ENCODE measurements at regions not wholly inside any gene's neighbourhood (a gene's known extent, or its start where the extent isn't known, plus 50 kb on each side); places are given as distances from the start of the nearest gene placed in this dataset.

DNA sequence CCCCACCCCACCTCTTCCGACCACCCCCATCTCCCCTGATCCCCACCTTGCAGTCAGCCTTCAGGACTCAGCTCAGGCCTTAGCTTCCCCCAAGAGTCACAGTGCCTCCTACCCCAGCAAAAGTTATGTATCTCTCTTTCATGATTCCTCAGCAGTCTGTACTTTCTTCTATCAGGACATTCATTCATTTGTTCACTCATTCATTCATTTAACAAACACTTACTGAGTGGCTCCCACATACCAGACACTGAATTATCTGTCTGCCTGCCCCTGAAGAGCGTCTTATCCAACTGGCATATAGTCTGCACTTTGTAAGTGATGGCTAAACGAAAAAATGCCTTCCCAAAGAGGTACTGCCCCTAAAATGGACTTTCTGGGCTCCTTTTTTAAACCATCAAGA is 114.4 kb upstream of the SLC35F3 start:
- TF ChIP-seq, protein P1, sequence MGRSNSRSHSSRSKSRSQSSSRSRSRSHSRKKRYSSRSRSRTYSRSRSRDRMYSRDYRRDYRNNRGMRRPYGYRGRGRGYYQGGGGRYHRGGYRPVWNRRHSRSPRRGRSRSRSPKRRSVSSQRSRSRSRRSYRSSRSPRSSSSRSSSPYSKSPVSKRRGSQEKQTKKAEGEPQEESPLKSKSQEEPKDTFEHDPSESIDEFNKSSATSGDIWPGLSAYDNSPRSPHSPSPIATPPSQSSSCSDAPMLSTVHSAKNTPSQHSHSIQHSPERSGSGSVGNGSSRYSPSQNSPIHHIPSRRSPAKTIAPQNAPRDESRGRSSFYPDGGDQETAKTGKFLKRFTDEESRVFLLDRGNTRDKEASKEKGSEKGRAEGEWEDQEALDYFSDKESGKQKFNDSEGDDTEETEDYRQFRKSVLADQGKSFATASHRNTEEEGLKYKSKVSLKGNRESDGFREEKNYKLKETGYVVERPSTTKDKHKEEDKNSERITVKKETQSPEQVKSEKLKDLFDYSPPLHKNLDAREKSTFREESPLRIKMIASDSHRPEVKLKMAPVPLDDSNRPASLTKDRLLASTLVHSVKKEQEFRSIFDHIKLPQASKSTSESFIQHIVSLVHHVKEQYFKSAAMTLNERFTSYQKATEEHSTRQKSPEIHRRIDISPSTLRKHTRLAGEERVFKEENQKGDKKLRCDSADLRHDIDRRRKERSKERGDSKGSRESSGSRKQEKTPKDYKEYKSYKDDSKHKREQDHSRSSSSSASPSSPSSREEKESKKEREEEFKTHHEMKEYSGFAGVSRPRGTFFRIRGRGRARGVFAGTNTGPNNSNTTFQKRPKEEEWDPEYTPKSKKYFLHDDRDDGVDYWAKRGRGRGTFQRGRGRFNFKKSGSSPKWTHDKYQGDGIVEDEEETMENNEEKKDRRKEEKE (IDR thresholded peaks at IDR 0.05): no peak
- TF ChIP-seq, protein P2, sequence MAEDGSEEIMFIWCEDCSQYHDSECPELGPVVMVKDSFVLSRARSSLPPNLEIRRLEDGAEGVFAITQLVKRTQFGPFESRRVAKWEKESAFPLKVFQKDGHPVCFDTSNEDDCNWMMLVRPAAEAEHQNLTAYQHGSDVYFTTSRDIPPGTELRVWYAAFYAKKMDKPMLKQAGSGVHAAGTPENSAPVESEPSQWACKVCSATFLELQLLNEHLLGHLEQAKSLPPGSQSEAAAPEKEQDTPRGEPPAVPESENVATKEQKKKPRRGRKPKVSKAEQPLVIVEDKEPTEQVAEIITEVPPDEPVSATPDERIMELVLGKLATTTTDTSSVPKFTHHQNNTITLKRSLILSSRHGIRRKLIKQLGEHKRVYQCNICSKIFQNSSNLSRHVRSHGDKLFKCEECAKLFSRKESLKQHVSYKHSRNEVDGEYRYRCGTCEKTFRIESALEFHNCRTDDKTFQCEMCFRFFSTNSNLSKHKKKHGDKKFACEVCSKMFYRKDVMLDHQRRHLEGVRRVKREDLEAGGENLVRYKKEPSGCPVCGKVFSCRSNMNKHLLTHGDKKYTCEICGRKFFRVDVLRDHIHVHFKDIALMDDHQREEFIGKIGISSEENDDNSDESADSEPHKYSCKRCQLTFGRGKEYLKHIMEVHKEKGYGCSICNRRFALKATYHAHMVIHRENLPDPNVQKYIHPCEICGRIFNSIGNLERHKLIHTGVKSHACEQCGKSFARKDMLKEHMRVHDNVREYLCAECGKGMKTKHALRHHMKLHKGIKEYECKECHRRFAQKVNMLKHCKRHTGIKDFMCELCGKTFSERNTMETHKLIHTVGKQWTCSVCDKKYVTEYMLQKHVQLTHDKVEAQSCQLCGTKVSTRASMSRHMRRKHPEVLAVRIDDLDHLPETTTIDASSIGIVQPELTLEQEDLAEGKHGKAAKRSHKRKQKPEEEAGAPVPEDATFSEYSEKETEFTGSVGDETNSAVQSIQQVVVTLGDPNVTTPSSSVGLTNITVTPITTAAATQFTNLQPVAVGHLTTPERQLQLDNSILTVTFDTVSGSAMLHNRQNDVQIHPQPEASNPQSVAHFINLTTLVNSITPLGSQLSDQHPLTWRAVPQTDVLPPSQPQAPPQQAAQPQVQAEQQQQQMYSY (CRISPR knock-in tag; IDR thresholded peaks at IDR 0.05): no peak
- no peak for TF ChIP-seq NRF1 (conservative IDR thresholded peaks at IDR 0.05; ENCODE audit: low read depth, low read length)
- peak; percentile 76; the same call in 1 of the 2 replicates for TF ChIP-seq ZNF24 (IDR thresholded peaks at IDR 0.05)
- TF ChIP-seq, protein P3, sequence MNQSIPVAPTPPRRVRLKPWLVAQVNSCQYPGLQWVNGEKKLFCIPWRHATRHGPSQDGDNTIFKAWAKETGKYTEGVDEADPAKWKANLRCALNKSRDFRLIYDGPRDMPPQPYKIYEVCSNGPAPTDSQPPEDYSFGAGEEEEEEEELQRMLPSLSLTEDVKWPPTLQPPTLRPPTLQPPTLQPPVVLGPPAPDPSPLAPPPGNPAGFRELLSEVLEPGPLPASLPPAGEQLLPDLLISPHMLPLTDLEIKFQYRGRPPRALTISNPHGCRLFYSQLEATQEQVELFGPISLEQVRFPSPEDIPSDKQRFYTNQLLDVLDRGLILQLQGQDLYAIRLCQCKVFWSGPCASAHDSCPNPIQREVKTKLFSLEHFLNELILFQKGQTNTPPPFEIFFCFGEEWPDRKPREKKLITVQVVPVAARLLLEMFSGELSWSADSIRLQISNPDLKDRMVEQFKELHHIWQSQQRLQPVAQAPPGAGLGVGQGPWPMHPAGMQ (IDR thresholded peaks at IDR 0.05; ENCODE audit: borderline replicate concordance): no peak
- TF ChIP-seq, protein P4, sequence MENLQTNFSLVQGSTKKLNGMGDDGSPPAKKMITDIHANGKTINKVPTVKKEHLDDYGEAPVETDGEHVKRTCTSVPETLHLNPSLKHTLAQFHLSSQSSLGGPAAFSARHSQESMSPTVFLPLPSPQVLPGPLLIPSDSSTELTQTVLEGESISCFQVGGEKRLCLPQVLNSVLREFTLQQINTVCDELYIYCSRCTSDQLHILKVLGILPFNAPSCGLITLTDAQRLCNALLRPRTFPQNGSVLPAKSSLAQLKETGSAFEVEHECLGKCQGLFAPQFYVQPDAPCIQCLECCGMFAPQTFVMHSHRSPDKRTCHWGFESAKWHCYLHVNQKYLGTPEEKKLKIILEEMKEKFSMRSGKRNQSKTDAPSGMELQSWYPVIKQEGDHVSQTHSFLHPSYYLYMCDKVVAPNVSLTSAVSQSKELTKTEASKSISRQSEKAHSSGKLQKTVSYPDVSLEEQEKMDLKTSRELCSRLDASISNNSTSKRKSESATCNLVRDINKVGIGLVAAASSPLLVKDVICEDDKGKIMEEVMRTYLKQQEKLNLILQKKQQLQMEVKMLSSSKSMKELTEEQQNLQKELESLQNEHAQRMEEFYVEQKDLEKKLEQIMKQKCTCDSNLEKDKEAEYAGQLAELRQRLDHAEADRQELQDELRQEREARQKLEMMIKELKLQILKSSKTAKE (IDR thresholded peaks at IDR 0.05; ENCODE audit: low read depth, poor library complexity, severe bottlenecking): no peak
- TF ChIP-seq, protein P5, sequence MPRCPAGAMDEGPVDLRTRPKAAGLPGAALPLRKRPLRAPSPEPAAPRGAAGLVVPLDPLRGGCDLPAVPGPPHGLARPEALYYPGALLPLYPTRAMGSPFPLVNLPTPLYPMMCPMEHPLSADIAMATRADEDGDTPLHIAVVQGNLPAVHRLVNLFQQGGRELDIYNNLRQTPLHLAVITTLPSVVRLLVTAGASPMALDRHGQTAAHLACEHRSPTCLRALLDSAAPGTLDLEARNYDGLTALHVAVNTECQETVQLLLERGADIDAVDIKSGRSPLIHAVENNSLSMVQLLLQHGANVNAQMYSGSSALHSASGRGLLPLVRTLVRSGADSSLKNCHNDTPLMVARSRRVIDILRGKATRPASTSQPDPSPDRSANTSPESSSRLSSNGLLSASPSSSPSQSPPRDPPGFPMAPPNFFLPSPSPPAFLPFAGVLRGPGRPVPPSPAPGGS (IDR thresholded peaks at IDR 0.05; ENCODE audit: borderline replicate concordance, insufficient read depth, low read depth, low read length, poor library complexity, severe bottlenecking): no peak
- no peak for TF ChIP-seq BRCA1 (IDR thresholded peaks at IDR 0.05; ENCODE audit: low read depth, low read length)
- H3K9ac ChIP-seq (ENCODE audit: control insufficient read depth, insufficient read depth, low read length): no peak overlapping the region
- ChIA-PET RAD21 (ENCODE audit: unreplicated experiment) (interaction anchor here (1.3 to 3.9 kb wide), 3 partner anchors 125 to 351 kb away, joined by 3 to 81 read pairs (median 18); no protein-coding TSS in a partner anchor), POLR2A (interaction anchor here (0.6 kb wide), 1 partner anchor 320 kb away, joined by 5 read pairs; no protein-coding TSS in a partner anchor), SMC1A (ENCODE audit: uncharacterized antibody, unreplicated experiment) (interaction anchor here (0.7 to 5.5 kb wide), 4 partner anchors 189 to 350 kb away, joined by 3 to 107 read pairs (median 6); no protein-coding TSS in a partner anchor), CTCF (interaction anchor here (1.6 to 6.0 kb wide), 3 partner anchors 219 to 350 kb away, joined by 4 to 143 read pairs (median 25); no protein-coding TSS in a partner anchor)
- H3K36me3 ChIP-seq (ENCODE audit: control insufficient read depth in 2 of 2, insufficient read depth in 2 of 2, low read length in 1 of 2): no peaks in the 10 kb centered on the region
- no peaks in the 10 kb centered on the region for H3K27me3 ChIP-seq (replicated peaks in 1 of 2; ENCODE audit: control insufficient read depth in 2 of 2, insufficient read depth in 2 of 2, low read length in 1 of 2)
- no peak overlapping the region for H3K4me3 ChIP-seq
- H2AFZ ChIP-seq (ENCODE audit: control insufficient read depth, low read depth, low read length): no peak overlapping the region
- 60% methylated on average over 3 of the region's 3 CpGs for WGBS (ENCODE audit: insufficient coverage, insufficient replicate concordance, low lambda C conversion rate, missing lambda C conversion rate)
- no peak overlapping the region for H3K27ac ChIP-seq (ENCODE audit: control insufficient read depth, insufficient read depth)
- ATAC-seq (no peak), FAIRE-seq (no peak), DNase-seq (ENCODE audit: low read depth, low spot score) (no peak)
- H3K9me3 ChIP-seq (replicated peaks; ENCODE audit: control insufficient read depth, insufficient read depth, low read length): no peaks in the 10 kb centered on the region
- no peaks in the 10 kb centered on the region for H3K4me1 ChIP-seq (ENCODE audit: control insufficient read depth, insufficient read depth, low read length)
- intact Hi-C loops (cut with micrococcal nuclease; ENCODE audit: unreplicated experiment): loop anchor here (2.0 to 5.0 kb wide), 4 partner anchors 113 to 277 kb away; no protein-coding TSS in a partner anchor
- H3K4me2 ChIP-seq (ENCODE audit: control insufficient read depth, insufficient read depth): no peak overlapping the region
- no peaks in the 10 kb centered on the region for H3K79me2 ChIP-seq (ENCODE audit: control insufficient read depth, insufficient read depth, low read length)
- BruUV-seq (replicated peaks): no TSS peak
- no peaks in the 10 kb centered on the region for H4K20me1 ChIP-seq (ENCODE audit: control insufficient read depth, insufficient read depth)
- in situ Hi-C loops (cut with MboI): loop anchor here (5.0 kb wide), 1 partner anchor 353 kb away; no protein-coding TSS in a partner anchor

Measured in GM12878 (cell line).